ENCODE measurements at regions not wholly inside any gene's neighbourhood (a gene's known extent, or its start where the extent isn't known, plus 50 kb on each side); places are given as distances from the start of the nearest gene placed in this dataset.
"Not testable (repeated sequence)": the region's sequence is repeated elsewhere in the genome, so short reads cannot be mapped to it uniquely, and the experiment has no call there.

DNA sequence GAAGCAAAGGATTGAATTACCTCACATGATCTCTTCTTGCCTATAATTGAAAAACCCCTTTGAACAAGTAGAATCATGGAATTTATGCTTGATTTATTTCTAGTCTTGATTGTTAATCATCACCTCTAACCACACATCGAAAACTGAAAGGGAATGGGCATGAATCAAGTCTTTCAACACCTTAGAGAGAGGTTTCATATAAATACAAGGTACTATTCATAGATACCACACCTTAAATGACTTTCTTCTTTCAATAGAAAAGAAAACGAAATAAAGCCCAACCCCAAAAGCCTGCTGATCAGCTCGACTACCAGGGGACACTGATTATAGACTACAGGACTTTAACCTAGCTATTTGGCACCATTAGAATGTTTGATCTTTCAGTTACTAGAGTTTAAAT, 128.6 kb upstream of the PTPRZ1 start:
- no peak for DNase-seq

DNA sequence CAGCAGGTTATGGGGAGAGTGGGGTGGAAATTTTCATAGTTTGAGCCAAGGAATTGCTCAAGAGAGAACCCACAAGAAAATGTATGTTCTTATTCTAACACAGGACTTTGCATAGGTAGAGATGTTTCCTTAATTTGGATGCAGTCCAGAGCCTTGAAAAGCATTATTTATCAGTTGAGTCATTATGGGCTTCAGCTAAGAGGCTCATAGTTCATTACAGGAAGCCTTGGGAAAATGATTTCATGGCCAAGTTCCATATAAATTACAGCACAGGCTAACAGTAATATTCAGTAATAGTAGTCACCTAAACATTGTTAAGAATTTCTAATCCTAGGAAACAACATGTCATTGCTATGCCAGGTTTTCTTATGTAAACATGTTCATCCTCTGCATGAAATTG, 131.1 kb upstream of the PTPRZ1 start:
- no peak for DNase-seq

DNA sequence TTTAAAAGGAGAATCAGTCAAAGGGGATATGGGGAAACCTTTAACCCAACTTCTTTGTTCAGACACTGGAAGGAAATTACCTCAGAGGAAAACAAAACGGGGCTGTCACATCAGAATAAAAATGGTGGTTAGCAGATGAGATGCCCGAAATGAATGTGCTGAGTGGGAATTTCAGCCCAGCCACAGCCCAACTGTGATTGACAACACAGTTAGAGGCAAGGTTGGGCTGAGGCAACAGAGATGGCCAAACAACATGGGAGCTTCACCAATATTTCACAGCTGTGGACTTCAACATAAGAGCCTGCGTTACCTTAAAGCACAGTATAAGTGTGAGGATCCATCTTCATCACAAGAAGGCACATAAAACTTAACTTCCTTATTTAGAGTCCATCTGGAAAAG, 133.5 kb upstream of the PTPRZ1 start:
- DNase-seq = no peak

DNA sequence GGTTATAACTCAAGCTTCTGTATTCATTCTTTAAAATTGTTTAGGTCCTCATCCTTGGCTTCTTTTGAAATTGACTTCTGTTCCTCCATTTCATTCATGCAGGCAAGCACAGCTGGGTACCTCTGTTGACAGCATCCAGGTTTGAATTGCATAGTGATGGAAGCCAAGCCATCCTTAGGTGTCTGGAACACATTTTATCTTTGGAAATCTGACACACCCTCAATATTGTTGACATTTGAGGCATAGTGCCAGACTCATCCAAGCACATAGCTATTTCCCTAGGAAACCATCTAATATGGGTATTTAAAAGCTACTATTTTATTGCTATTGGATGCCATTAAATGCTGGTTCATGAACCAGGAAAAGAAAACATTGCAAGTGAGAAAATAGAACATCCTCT, 142.1 kb upstream of the PTPRZ1 start:
- no peak for DNase-seq

DNA sequence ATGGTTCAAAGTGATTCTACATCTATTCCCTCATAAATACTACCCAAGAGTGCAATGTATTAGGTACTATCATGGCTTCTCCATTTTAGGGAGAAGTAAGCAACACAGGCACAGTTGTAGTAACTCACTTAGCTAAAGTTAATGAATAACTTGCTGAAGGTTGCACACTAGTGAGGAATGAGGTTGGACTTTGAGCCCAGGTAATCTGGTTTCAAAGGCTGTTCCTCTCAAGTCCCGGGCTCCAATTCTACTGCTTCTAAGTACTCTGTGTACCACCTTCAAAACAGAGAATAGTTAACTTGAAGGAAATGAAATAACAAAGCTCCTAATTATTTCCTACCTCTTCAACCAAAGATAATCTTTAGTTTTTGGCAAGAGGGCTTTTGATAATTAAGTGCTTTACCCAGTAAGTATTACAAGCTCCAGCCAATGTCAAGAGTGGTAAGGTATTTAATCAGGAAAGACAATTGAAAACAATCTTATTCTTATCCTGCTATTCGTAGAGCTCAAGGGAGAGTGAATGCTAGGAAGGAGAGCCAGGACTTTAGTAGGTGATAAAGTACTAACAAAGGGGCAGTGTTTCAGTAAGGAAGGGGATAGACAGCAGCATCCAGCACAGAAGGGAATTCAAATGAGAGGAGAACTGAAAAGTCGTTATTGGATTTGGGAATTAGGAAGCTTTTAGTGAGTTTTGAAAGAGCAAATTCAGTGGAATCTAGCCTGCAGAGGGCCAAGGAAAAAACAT, 158.2 kb upstream of the PTPRZ1 start:
- no peak for DNase-seq

DNA sequence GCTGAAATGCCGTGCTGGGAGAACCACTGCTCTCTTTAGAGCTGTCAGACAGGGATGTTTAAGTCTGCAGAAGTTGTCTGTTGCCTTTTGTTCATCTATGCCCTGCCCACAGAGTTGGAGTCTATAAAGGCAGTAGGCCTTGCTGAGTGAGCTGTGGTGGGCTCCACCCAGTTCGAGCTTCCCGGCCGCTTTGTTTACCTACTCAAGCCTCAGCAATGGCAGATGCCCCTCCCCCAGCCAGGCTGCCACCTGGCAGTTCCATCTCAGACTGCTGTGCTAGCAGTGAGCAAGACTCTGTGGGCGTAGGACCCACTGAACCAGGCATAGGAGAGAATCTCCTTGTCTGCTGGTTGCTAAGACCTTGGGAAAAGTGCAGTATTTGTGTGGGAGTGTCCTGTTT, 160.0 kb upstream of the PTPRZ1 start:
- DNase-seq = not testable (repeated sequence)

DNA sequence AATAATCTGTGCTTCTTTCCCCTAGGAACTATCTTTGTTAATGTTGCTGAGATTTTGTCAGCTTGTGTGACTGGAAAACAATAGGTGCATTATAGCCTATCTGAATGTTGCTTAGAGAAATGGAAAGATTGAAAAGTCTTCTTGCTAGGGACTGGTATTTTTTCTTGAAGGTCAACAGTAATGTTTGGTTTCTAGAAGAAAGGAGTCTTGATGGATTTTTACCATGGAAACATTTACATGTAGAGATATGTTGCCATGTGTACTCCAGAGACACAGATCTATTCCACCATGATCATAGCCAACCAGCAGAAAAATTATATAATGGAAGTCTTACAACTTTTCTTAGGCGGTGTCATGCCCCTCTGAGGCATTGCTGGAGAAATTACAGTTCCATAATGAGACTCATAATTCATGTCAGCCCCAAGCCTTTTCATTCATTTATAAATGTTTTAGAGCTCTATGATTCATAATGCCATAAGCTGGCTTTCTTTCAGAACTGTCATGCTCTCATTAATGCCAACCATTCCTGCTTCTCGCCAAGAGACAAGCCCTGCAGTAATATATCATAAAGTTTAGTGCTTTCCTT, 175.1 kb upstream of the PTPRZ1 start:
- no peak for DNase-seq

DNA sequence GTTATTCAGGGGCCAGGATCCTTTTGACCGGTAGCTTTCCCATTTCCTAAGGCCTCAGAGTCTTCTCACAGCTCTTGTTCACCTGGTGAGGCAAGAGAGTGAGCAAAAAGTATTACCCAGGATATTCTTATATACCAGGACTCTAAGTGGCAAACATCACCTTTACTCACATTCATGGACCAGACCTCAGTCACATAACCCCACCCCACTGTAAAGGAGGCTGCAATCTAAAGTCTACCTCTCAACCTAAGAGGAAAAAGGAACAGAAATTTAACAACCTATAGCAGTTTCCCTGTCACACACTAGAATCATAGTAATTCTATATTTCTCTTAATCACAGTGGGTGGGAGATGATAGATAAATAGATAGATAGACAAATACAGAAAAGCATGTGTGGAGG, 176.0 kb upstream of the PTPRZ1 start:
- no peak for DNase-seq

DNA sequence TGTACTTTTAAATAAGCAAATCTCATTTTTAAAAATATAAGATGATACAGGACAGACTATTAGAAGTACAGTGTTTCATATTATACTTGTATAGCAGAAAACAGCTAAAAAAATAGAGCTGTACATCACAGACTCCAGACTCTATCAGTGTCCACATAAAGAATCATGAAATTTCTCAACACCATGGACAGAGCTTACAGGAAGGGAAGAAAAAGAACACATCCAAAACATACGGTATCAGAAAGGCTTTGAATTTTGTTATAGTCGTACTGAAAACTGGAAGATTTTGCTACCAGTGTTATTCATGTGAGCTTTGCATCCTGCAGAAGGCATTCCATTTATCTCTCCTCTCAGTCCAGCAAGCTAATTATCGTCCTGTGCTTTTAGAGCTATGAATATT, 183.2 kb upstream of the PTPRZ1 start:
- DNase-seq = no peak

DNA sequence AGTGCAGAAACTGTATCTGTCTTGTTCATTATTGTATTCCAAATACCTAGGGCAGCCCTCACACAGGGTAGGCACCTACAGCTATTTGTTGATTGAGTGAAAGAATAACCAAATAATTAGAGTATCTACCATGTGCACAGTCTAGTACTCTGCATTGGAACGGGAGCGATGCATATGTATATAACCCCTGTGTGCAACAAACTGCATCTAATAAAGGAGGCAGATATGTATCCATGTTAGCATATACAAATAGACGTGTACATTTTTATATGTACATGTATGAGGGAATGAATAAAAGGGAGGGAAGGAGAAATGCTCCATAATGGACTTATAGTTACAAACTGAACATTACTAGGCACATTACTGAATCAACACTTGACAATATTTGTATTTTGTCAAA, 191.3 kb upstream of the PTPRZ1 start:
- no peak for DNase-seq

DNA sequence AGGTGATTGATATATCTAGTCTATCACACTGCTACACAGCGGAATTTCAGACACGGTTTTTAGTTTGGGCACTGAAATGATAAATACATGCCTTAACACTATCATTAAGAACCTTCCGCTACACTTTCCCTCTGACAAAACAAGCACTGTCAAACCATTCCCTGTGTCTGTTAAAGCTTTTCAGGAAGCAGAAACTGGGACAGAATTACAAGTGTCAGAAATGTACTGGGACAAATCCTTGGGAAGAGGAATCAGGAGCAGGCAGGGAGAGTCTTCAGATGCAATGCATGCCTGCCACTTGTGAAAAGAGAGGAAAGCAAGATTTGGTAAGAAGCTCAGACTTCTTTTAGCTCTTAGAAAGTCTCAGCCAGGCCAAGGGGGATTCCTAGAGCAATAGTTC, 196.8 kb upstream of the PTPRZ1 start:
- DNase-seq = no peak

DNA sequence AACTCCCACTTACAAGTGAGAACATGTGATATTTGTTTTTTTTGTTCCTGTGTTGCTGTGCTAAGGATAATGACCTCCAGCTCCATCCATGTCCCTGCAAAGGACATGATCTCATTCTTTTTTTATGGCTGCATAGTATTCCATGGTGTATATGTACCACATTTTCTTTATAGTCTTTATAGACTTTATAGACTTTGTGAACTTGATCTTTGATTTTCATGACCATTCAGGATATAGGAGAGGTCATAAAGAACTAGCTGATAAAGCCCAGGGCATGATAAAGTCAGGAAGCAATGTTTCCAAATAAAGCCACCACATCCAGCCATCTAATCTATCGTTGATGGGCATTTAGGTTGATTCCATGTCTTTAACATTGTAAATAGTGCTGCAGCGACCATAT, 198.5 kb upstream of the PTPRZ1 start:
- not testable (repeated sequence) for DNase-seq

DNA sequence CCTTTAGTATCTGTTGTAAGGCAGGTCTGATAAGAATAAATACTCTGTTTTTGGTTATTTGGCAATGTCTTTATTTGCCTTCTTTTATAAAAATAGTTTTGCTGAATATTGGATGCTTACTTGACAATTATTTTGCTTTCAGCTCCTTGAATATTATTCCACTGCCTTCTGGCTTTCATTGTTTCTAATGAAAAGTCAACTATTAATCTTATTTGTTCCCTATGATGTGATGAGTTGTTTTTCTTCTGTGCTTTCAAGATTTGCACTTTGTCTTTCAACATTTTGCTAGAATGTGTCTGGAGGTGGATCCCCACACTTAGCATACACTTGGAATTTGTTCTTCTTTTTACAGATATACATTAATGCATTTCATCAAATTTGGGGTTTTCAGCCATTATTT, 203.8 kb upstream of the PTPRZ1 start:
- DNase-seq = no peak

DNA sequence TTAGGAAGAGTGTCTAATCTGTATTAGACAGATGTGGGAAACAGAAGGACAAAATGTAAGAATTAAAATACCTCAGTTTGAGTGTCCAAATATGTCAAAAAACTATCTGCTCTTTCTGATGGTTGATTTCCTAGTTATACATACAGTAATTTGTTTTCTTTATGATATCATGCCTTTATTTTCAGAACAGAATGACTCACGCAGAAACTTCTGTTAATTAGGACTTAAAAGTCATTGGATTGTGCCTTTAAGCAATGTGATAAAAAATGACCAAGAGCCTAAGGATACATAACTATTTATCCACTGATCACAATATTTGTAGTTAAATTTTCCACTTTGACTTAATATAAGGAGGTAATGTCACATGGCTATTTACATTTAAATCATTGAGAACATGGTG, 206.7 kb upstream of the PTPRZ1 start:
- DNase-seq = no peak

DNA sequence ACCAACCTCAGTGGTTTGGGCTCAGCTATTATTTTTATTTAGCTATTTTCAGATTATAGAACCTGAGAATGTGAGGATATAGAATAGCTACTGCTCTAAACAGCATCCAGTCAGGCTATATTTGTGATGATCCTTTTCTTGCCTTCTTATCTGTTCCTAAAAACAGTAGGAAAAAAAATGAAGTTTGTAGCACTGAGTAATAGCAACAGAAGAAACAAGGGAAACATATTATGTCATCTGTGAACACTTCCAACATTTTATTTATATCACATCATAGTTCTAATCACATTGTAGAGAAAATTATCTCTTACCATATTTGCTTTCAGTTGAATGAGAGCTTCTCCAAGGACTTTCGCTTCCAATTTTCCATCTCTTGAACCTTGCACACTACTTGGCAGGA, 229.6 kb upstream of the PTPRZ1 start:
- no peak for DNase-seq

DNA sequence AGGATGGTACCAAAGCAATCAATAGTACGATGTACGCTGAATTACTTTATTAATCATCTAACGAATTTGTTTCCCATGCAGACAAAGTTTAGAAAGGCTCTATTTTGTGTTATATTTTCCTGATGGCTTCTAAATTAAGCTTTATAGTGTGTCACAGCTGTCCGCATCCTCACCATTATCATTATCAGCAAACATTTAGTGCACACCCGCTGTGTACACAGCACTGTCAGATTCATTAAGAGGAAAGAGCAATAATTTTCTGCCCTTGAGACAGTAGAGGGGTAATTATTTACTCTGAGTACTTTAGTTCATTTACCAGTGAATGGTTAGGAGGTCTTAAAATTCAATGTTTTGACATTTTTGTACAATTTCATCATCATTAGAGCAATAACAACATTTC, 233.3 kb upstream of the PTPRZ1 start:
- DNase-seq = no peak

DNA sequence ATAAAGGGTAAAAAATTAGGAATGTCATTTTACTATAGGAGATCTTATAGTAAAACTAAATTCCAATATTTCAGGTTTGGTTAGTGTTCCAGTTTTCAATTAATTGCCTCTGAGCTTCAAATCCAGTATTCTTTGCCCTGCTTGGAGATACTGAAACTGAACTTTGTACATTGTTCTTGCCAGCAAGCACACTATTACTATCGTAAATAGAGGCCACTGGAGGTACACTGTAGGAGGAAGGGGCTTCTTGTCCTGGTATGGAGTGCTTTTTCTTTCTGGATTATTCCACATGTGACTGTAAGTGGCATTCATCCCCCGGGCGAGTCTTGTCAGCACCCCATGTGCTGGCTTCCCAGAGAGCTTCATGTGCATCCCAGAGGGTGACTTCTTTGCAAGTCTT, 234.7 kb upstream of the PTPRZ1 start:
- DNase-seq = no peak

DNA sequence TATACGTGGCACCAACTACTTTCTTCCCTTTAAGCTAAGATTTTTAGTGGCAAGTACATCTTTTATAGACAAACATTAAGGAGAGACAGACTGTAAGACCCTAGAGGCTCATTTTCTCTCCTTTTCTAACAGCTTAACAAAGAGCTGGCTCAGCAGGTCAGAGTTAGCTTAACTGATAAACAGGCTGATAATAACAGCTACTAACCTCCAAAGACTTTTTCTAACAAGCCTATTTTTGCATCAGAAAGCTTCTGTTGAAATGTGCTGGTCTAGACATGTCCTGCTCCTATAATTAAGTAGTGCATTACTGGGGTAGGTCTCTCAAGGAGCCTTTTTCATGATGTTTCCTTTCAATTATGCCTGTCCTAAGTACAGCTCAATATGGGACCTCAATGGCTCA, 238.2 kb upstream of the FAM3C start:
- no peak for DNase-seq

DNA sequence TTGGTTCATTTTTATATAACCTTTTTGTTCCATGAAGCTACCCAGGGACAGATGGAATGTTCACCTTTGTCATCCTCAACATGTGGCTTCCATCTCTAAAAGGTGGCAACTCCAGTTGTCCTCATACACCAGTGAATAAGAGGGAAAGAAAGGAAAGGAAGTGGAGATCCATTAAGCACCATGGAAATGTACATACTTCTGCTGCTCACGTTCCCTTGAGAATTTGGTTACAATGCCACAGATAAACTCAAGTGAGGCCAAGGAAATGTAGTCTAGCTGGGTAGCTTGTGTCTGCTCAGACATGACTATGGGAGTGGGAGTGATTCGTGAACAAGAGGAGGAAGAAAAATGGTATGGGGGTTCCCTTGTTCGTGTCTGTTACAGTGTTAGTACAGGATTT, 237.1 kb upstream of the FAM3C start:
- DNase-seq = no peak

DNA sequence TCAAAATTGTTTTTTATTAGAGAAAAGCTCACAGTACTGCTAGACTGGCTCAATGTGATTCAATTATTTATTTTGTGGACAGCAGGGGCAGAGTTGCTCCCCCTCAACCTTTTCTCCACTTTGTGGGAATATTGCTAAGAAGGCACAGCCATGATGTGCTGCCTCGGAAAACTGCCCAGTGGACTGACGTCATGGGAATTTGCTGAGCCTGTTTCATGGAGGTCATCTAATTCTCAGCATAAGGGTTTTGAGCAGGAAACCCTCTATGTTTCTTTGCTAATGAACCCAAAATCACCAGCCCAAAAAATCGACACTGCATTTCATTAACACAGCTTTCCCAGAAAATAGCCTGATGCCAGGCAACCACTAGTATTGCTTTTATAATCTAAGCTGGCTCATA, 228.8 kb upstream of the FAM3C start:
- no peak for DNase-seq

DNA sequence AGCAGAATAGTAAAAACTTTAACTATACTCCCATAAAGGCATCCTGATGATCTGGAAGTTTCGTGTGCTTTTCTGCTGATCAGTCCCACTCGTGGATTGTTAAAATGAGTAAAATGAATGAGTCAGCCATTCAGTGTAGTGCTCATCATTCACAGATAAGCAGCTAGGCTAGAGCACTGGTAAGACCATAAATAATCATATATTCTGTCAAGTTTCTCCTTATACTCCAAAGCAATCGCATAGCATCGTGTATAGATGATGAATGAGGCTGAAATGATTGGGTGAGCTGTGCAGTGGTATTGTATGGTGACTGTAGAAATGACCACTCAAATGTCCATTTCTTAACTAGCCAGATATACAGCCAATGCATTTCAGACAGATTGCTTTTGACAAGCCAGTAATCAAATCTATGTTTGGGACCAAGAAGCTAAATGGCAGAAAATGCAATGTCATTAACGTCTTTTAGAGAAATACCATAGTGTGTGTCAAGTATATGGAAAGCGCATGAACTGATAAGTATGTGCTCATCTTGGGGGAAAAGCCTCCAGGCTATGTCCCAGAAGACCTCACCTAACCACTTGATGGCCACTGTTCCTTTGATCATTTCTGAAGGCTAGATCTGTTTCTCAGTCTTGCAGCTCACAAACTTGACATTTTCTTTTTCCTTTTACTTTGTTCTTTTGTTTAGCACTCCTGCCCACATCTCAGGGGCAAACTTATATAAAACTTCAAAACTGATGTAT, 227.2 kb upstream of the FAM3C start:
- no peak for DNase-seq

DNA sequence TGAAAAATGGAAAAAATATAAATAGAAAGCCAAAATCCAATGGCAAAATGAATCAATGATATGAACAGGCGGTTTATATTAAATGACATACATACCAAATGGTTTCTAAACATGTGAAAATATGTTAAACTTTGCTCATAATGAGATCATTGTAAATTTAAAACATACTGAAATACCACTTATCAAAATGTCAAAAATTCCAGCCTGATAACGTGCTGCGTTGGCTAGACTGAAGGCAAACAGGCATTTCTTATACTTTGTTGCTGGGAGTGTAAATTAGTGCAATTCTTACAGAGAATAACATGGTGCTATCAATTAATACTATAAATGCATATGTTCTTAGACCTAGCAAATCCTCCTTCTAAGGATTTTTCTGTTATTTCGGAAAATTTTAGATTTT, 225.8 kb upstream of the FAM3C start:
- no peak for DNase-seq

DNA sequence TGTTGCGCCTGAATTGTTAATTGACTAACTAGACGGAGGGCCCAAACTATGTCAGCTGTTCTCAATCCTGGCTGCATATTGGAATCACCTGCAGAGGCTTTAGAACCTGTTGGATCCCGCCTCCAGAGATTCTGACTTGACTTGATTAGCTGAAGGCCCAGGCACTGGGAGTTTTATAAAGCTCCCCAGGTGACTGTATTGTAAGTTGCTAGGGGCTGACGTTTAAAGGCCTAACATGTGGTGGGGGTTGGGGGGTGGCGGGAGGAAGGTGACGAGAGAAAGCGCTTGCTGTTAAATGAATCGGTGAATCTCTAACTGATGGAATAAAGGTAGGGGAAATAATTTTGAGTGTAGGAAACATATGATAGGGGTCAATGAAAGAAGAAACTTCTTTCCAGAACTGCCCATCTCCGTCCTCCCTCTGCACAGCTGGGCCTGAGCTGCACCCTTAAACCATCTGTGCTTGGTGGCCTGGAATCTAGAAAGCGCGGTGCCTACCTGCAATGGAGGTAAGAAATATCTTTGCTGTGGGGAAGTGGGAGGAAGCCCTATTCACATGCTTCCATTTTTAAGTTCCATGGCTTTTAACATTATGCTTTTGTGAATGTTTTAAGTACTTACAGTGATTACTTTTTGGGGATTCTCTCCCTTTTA, 225.0 kb upstream of the FAM3C start:
- DNase-seq = no peak

DNA sequence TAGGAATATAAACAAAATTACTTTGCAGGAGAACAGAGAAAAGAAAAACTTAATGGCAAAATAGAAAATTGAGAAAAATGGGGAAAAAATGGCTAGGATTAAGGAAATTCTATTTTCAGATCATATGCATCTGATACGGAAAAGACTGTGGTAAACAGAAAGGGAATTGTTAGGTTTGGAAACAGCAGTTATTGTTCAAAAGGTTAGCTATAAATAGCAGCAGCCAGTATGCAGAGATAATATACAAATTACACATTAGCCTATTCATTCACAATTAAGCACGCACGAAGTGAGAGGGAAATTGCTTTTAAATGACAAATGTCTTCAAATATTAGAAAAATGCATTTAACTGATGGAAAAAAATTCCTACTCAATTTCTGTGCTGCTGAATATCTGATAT, 224.1 kb upstream of the FAM3C start:
- DNase-seq = no peak

Measured in activated CD4-positive, alpha-beta T cell treated with anti-CD3 and anti-CD28 coated beads, Interleukin-10, Interleukin-2, amounts not matched to agents 100 ng/mL and 50 ng/mL, durations not matched to agents 16 hours and 8 hours (primary cell).